ENCODE measurements at regions not wholly inside any gene's neighbourhood (a gene's known extent, or its start where the extent isn't known, plus 50 kb on each side); places are given as distances from the start of the nearest gene placed in this dataset.

GRCh38 chr5:143541943-143542797 lies 138.7 kb upstream of the NR3C1 start:
- H3K9me3 ChIP-seq, result no peaks in the 10 kb centered on the region
- DNase-seq, result no peak
- no peak overlapping the region for H3K4me3 ChIP-seq (ENCODE audit: low read depth, low read length)
- H3K36me3 ChIP-seq, result no peaks in the 10 kb centered on the region
- TF ChIP-seq, protein P1, sequence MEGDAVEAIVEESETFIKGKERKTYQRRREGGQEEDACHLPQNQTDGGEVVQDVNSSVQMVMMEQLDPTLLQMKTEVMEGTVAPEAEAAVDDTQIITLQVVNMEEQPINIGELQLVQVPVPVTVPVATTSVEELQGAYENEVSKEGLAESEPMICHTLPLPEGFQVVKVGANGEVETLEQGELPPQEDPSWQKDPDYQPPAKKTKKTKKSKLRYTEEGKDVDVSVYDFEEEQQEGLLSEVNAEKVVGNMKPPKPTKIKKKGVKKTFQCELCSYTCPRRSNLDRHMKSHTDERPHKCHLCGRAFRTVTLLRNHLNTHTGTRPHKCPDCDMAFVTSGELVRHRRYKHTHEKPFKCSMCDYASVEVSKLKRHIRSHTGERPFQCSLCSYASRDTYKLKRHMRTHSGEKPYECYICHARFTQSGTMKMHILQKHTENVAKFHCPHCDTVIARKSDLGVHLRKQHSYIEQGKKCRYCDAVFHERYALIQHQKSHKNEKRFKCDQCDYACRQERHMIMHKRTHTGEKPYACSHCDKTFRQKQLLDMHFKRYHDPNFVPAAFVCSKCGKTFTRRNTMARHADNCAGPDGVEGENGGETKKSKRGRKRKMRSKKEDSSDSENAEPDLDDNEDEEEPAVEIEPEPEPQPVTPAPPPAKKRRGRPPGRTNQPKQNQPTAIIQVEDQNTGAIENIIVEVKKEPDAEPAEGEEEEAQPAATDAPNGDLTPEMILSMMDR (IDR thresholded peaks at IDR 0.05; ENCODE audit: low read depth, low read length), result no peak
- H3K4me1 ChIP-seq, result no peaks in the 10 kb centered on the region
- no peaks in the 10 kb centered on the region for H3K27me3 ChIP-seq

DNA sequence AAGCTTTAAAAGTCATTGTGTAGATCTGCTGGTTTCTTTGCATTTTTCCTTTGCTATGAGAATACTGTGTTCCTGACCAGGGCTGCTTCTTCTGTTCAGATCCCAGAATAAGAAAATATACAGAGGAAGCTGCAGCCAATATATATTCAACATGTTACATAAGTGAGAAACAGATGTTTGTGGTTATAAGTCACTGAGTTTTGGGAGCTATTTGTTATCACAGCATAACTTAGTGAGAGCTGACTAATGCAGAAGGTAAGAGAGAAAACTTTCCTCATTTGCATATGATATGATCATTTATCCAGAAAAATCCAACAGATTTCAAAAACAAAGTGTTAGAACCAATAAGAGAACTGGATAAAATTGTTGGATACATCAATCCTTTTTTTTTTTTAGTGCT lies 136.3 kb upstream of the NR3C1 start:
- H3K27me3 ChIP-seq, result no peaks in the 10 kb centered on the region
- H3K36me3 ChIP-seq, result no peaks in the 10 kb centered on the region
- TF ChIP-seq, protein P1 (IDR thresholded peaks at IDR 0.05; ENCODE audit: low read depth, low read length), result no peak
- H3K4me1 ChIP-seq, result no peaks in the 10 kb centered on the region
- no peak for DNase-seq
- H3K4me3 ChIP-seq (ENCODE audit: low read depth, low read length), result no peak overlapping the region
- H3K9me3 ChIP-seq, result no peaks in the 10 kb centered on the region

GRCh38 chr5:143537056-143537455 lies 133.6 kb upstream of the NR3C1 start:
- DNase-seq, result no peak
- no peaks in the 10 kb centered on the region for H3K9me3 ChIP-seq
- TF ChIP-seq, protein P1 (IDR thresholded peaks at IDR 0.05; ENCODE audit: low read depth, low read length), result no peak
- H3K36me3 ChIP-seq, result no peaks in the 10 kb centered on the region
- no peaks in the 10 kb centered on the region for H3K27me3 ChIP-seq
- H3K4me3 ChIP-seq (ENCODE audit: low read depth, low read length), result no peak overlapping the region
- H3K4me1 ChIP-seq, result no peaks in the 10 kb centered on the region

DNA sequence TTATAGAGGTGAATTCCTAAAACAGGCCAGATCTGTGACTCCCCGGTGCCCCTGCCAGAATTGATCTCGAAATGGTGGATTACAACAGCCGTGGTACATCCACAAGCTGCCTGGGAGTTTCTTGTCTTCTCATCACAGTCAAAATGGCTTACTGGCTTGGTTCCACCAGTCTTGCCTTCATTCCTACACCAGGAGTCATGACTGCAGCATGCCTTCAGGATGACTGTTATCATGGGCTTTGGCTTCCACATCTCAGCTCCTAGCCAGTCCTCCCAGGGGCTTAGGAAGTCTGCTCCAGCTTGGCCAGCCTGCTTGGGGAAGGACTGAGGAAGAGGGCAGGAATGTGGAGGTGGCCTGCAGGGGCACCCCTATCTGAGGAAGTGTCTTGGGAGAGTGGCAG lies 132.9 kb upstream of the NR3C1 start:
- Histone ChIP-seq H3K36me3 (no peaks in the 10 kb centered on the region), H3K9me3 (no peaks in the 10 kb centered on the region), H3K27me3 (no peaks in the 10 kb centered on the region), H3K4me3 (ENCODE audit: low read depth, low read length) (no peak overlapping the region), H3K4me1 (no peaks in the 10 kb centered on the region)
- TF ChIP-seq, protein P1 (IDR thresholded peaks at IDR 0.05; ENCODE audit: low read depth, low read length), result no peak
- no peak for DNase-seq

- no peak for DNase-seq
Measured at GRCh38 chr5:143534761-143535154, 131.3 kb upstream of the NR3C1 start.

More at GRCh38 chr5:143534761-143535154, 131.3 kb upstream of the NR3C1 start:
- H3K9me3 ChIP-seq, result no peaks in the 10 kb centered on the region
- TF ChIP-seq, protein P1 (IDR thresholded peaks at IDR 0.05; ENCODE audit: low read depth, low read length), result no peak
- H3K36me3 ChIP-seq, result no peaks in the 10 kb centered on the region
- no peaks in the 10 kb centered on the region for H3K4me1 ChIP-seq
- H3K4me3 ChIP-seq (ENCODE audit: low read depth, low read length), result no peak overlapping the region
- H3K27me3 ChIP-seq, result no peaks in the 10 kb centered on the region
